ENCODE measurements at regions not wholly inside any gene's neighbourhood (a gene's known extent, or its start where the extent isn't known, plus 50 kb on each side); places are given as distances from the start of the nearest gene placed in this dataset.

GRCh38 chr18:57094175-57094574 is 52.7 kb upstream of the BOD1L2 start:
- intact Hi-C loops (cut with DNase I) = loop anchor here in 1 of 10 donors (10.0 kb wide), 1 partner anchor 59 kb away; no protein-coding TSS in a partner anchor
- Histone ChIP-seq H3K27me3 (peaks cover 0 to 6% (median 0%) of the 10 kb centered on the region in 9 donors), H3K9me3 (peaks cover 0 to under 1% (median 0%) of the 10 kb centered on the region in 12 donors), H3K4me1 (no peaks in the 10 kb centered on the region), H3K27ac (no peak overlapping the region), H3K36me3 (no peaks in the 10 kb centered on the region), H3K4me3 (no peak overlapping the region)
- DNase-seq (no peak), ATAC-seq (no peak)
- 51 to 61% (median 53%) methylated on average over 4 of the region's 4 CpGs for WGBS, 4 donors
- TF ChIP-seq CTCF (IDR thresholded peaks at IDR 0.05) (no peak), POLR2A (IDR thresholded peaks at IDR 0.05) (no peak)

GRCh38 chr18:57095884-57096283 is 51.0 kb upstream of the BOD1L2 start:
- intact Hi-C loops (cut with DNase I) = loop anchor here in 1 of 10 donors (10.0 kb wide), 1 partner anchor 61 kb away; no protein-coding TSS in a partner anchor
- no peak for ATAC-seq
- TF ChIP-seq POLR2A (IDR thresholded peaks at IDR 0.05) = no peak
- no peak for TF ChIP-seq CTCF (IDR thresholded peaks at IDR 0.05)

More at GRCh38 chr18:57095884-57096283, 51.0 kb upstream of the BOD1L2 start:
- H3K9me3 ChIP-seq = peaks cover 0 to 13% (median 0%) of the 10 kb centered on the region in 12 donors
- H3K27me3 ChIP-seq = peaks cover 0 to 6% (median 0%) of the 10 kb centered on the region in 9 donors
- no peak overlapping the region for H3K4me3 ChIP-seq
- no peak for DNase-seq
- no peak overlapping the region for H3K27ac ChIP-seq
- H3K4me1 ChIP-seq = no peaks in the 10 kb centered on the region
- H3K36me3 ChIP-seq = no peaks in the 10 kb centered on the region
- 16 to 19% (median 17%) methylated on average over 4 of the region's 4 CpGs for WGBS, 4 donors
